ENCODE measurements at regions not wholly inside any gene's neighbourhood (a gene's known extent, or its start where the extent isn't known, plus 50 kb on each side); places are given as distances from the start of the nearest gene placed in this dataset.

DNA sequence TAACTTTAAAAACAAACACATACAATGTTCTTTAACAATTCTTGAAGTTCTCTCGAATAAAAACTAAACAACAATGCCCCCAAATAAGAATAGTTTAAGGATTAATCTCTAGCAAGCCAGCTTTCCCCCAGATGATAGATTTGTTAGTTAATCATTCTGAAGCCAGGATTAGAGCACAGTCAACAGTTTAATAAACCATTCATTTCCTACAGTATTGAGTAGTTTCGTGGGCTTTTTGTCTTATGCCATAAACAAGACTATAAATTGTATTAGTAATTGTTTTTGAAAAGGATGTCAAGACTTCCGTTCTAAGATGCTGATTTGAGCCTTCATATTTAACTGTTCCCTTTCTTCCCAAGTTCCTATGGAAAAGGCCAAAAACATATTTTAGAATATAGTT, 136.6 kb downstream of the PIK3R1 start:
- H3K27ac ChIP-seq, result no peak overlapping the region
- TF ChIP-seq, protein P1, sequence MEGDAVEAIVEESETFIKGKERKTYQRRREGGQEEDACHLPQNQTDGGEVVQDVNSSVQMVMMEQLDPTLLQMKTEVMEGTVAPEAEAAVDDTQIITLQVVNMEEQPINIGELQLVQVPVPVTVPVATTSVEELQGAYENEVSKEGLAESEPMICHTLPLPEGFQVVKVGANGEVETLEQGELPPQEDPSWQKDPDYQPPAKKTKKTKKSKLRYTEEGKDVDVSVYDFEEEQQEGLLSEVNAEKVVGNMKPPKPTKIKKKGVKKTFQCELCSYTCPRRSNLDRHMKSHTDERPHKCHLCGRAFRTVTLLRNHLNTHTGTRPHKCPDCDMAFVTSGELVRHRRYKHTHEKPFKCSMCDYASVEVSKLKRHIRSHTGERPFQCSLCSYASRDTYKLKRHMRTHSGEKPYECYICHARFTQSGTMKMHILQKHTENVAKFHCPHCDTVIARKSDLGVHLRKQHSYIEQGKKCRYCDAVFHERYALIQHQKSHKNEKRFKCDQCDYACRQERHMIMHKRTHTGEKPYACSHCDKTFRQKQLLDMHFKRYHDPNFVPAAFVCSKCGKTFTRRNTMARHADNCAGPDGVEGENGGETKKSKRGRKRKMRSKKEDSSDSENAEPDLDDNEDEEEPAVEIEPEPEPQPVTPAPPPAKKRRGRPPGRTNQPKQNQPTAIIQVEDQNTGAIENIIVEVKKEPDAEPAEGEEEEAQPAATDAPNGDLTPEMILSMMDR (conservative IDR thresholded peaks at IDR 0.05), result no peak

DNA sequence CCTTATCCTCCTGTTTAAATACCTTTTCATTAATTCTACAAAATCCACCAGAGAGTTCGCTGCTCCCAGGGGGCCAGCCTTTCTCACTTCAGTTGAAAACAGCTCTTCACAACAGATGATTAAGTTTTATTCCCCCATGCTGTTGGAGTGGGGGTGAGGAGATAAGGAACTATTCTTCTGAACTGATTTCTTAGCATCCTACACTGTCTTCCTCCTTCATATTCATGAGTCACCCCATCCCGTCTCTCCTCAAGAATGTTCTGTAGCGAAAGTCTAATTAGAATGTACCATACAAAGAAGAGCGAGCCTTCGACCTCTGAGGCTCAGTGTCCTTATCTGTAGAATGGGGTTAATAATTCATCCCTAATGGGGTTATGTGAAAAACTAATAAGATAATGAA, 138.0 kb downstream of the PIK3R1 start:
- H3K27ac ChIP-seq, result no peak overlapping the region
- TF ChIP-seq, protein P1 (conservative IDR thresholded peaks at IDR 0.05), result no peak

DNA sequence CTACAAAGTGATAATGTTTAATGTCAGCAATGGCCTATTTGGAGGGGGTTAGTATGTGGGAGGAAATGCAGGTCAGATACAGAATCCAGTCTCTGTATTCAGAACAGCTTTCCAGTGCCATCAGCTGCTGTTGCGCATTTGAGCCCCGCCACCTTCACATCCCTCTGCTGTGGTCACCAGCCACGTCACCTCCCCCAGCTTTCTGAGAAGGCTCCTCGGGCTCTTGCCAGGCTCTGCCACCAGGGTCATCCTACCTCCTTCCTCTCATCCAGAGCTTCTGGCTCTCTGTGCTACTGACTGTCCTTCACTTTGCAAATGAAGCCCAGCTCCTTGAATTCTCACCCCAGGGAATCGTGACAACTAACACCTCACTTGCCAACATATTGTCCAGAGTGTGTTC, 138.8 kb downstream of the PIK3R1 start:
- TF ChIP-seq, protein P1 (conservative IDR thresholded peaks at IDR 0.05), result no peak
- H3K27ac ChIP-seq, result no peak overlapping the region

DNA sequence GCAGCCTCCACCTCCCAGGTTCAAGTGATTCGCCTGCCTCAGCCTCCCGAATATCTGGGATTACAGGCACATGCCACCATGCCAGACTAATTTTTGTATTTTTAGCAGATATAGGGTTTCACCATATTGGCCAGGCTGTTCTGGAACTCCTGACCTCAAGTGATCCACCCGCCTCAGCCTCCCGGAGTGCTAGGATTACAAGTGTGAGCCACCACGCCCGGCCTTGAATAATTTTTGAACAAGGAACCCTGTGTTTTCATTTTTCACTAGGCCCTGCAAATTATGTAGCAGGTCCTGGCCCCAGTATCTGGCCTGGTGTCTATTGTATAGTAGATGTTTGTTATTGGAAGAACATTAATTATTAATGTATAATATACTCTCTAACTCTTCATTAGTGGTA, 140.7 kb downstream of the PIK3R1 start:
- TF ChIP-seq, protein P1 (conservative IDR thresholded peaks at IDR 0.05), result no peak
- H3K27ac ChIP-seq, result no peak overlapping the region

DNA sequence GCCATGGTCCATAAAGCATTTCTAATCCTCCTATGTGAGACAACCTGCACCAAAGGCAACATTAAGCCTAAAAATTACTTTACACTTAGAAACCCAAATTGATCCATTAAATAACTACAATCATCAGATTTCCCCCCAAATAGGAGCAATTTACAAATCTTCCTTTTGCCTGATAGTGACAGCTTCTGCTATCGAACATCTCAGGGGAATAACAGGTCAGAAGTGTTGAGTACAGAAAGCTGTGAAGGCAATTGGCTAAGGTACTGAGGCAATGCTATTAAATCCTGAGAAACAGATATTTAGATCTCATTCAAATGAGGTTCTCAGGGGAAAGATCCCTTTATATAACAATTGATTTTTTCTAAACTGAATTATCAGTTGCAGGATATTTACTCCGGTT, 141.1 kb downstream of the PIK3R1 start:
- no peak overlapping the region for H3K27ac ChIP-seq
- TF ChIP-seq, protein P1 (conservative IDR thresholded peaks at IDR 0.05), result no peak

DNA sequence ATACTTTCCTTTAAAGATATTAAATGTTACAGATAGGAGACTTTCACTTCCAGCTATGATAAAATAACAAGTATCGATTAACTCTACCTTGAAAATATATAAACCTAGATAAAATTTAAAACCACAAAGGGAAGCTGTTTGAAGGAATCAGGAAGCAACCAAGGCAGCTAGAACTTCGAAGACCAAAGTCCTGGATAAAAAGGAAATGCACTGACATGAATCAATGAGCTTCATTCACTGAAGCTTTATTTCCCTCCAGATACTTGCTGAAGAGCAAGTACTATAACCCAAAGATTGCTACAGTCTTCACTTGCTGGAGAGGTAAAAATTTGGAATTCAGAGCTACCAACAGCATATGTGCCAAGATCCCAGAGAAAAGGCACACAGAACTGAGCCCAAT, 144.1 kb downstream of the PIK3R1 start:
- no peak overlapping the region for H3K27ac ChIP-seq
- TF ChIP-seq, protein P1 (conservative IDR thresholded peaks at IDR 0.05), result no peak

DNA sequence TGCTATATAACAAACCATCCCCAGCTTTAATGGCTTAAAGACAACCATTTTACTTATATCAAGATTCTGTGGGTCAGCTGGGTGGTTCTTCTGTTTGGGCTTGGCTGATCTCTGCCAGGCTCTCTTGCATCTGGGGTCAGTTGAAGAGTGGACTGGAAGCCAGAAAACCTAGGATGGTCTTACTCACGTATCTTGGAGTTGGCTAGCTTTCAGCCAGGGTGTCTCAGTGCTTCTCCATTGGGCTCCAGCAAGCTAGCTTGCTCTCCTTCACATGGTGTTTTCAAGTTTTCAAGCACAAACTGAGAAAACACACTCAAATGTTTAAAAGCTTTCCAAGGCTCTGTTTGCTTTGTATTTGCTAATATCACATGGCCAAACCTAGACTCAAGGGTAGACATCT, 146.8 kb downstream of the PIK3R1 start:
- H3K27ac ChIP-seq, result no peak overlapping the region
- TF ChIP-seq, protein P1 (conservative IDR thresholded peaks at IDR 0.05), result no peak

DNA sequence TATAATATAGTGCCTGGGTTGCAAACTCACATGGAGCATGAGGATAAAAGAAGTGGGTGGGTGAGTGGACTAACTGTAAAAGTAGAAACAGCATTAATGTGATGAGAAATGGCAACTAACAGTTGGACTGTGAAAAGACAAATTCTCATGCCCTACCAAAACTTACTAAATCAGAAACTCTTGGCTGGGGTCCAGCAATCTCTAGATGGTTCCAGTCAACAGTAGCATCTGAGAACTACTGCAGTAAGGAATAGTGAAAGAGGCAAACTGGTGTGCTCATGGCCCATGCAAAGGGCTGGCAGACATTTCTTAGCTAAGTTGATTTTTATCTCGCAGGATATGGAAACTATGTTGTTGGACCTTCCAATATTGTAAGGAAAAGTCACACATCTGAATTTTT, 150.3 kb downstream of the PIK3R1 start:
- TF ChIP-seq, protein P1 (conservative IDR thresholded peaks at IDR 0.05), result no peak

More for the DNA sequence above, 150.3 kb downstream of the PIK3R1 start:
- no peak overlapping the region for H3K27ac ChIP-seq
